Liver (tissue), 7 donors: ENCODE measurements at regions not wholly inside any gene's neighbourhood (a gene's known extent, or its start where the extent isn't known, plus 50 kb on each side); places are given as distances from the start of the nearest gene placed in this dataset.

Experiments used
- DNase-seq: peaks from one replicate; pipeline ENCODE4 v3.0.0-alpha.2; 2017; ENCODE audit warnings: low spot score
- H3K27ac ChIP-seq, 2 donors: one replicate each; pipeline ENCODE4 v1.7.0; 2013; ENCODE audit warnings: inconsistent platforms in 2 of 2, low read length in 2 of 2, control low read depth in 1 of 2, low read depth in 1 of 2, mild to moderate bottlenecking in 1 of 2
- H3K27me3 ChIP-seq, 4 donors: one replicate each; pipeline versions ENCODE4 v1.6.1 to v1.7.0; 2013; ENCODE audit warnings: low read length in 3 of 4, inconsistent platforms in 1 of 4, mild to moderate bottlenecking in 1 of 4, moderate library complexity in 1 of 4; ENCODE audit not compliant: control insufficient read depth in 4 of 4, insufficient read depth in 4 of 4
- H3K36me3 ChIP-seq, 4 donors: one replicate each; pipeline versions ENCODE4 v1.6.1 to v1.7.0; 2013; ENCODE audit warnings: low read length in 3 of 4, mild to moderate bottlenecking in 3 of 4, low read depth in 1 of 4, moderate library complexity in 1 of 4; ENCODE audit not compliant: control insufficient read depth in 4 of 4, insufficient read depth in 3 of 4
- H3K4me1 ChIP-seq, 4 donors: one replicate each; pipeline versions ENCODE4 v1.6.1 to v1.7.0; 2013; ENCODE audit warnings: low read length in 3 of 4, mild to moderate bottlenecking in 3 of 4, moderate library complexity in 1 of 4; ENCODE audit not compliant: control insufficient read depth in 4 of 4, insufficient read depth in 4 of 4
- H3K4me3 ChIP-seq, 3 donors: one replicate each; pipeline versions ENCODE4 v1.6.1 to v1.7.0; 2013; ENCODE audit warnings: low read length in 3 of 3, control low read depth in 1 of 3, low read depth in 1 of 3, mild to moderate bottlenecking in 1 of 3
- H3K9ac ChIP-seq, 2 donors: one replicate each; pipeline ENCODE4 v1.7.0; 2013; ENCODE audit warnings: low read length in 2 of 2, mild to moderate bottlenecking in 2 of 2, moderate library complexity in 2 of 2, control low read depth in 1 of 2, low read depth in 1 of 2
- H3K9me3 ChIP-seq, 4 donors: one replicate each; pipeline versions ENCODE4 v1.6.1 to v1.7.0; 2013; ENCODE audit warnings: low read length in 3 of 4; ENCODE audit not compliant: control insufficient read depth in 4 of 4
- EGR1 ChIP-seq, 2 donors: IDR thresholded peaks; 2 replicates each; pipeline ENCODE4 v1.6.1; 2016 to 2018; ENCODE audit warnings: antibody characterized with exemption in 2 of 2, low read depth in 2 of 2
- FOXA2 ChIP-seq: IDR thresholded peaks from 2 replicates; pipeline ENCODE4 v1.6.1; 2016; ENCODE audit warnings: antibody characterized with exemption
- GABPA ChIP-seq, 2 donors: IDR thresholded peaks in 1 of 2; conservative IDR thresholded peaks in 1 of 2; 2 replicates each; pipeline ENCODE4 v1.6.1; 2016; ENCODE audit warnings: antibody characterized with exemption in 2 of 2, mild to moderate bottlenecking in 1 of 2, moderate library complexity in 1 of 2
- HNF4A ChIP-seq, 2 donors: conservative IDR thresholded peaks; 2 replicates each; pipeline ENCODE4 v1.6.1; 2016; ENCODE audit warnings: antibody characterized with exemption in 2 of 2, mild to moderate bottlenecking in 2 of 2
- JUND ChIP-seq, 2 donors: IDR thresholded peaks; 2 replicates each; pipeline ENCODE4 v1.6.1; 2016; ENCODE audit warnings: antibody characterized with exemption in 2 of 2
- NR2F2 ChIP-seq: IDR thresholded peaks from 2 replicates; pipeline ENCODE4 v1.6.1; 2016; ENCODE audit warnings: antibody characterized with exemption
- RAD21 ChIP-seq, 2 donors: IDR thresholded peaks; 2 replicates each; pipeline ENCODE4 v1.6.1; 2016; ENCODE audit warnings: antibody characterized with exemption in 2 of 2, mild to moderate bottlenecking in 2 of 2
- RXRA ChIP-seq, 2 donors: IDR thresholded peaks; 2 replicates each; pipeline ENCODE4 v1.6.1; 2017 to 2018; ENCODE audit warnings: antibody characterized with exemption in 2 of 2, mild to moderate bottlenecking in 1 of 2
- TF ChIP-seq, protein P1 (sequence below): IDR thresholded peaks from 2 replicates; pipeline ENCODE4 v1.6.1; 2016; ENCODE audit warnings: antibody characterized with exemption, mild to moderate bottlenecking
- TF ChIP-seq, protein P2 (sequence below): fragments of 150-350 bp; IDR thresholded peaks from 2 replicates; pipeline ENCODE4 v1.5.1; 2017; ENCODE audit warnings: improper control_type of control experiment, low read depth, low read length; ENCODE audit not compliant: missing input control
- TF ChIP-seq, protein P3 (sequence below): IDR thresholded peaks from 2 replicates; pipeline ENCODE4 v1.6.1; 2016; ENCODE audit warnings: antibody characterized with exemption
- TF ChIP-seq, protein P4 (sequence below): IDR thresholded peaks from 2 replicates; pipeline ENCODE4 v1.6.1; 2016; ENCODE audit warnings: antibody characterized with exemption
- donor health status: healthy.
- donor health status: healthy.
- donor health status: healthy.
- donor health status: healthy.

DNA sequence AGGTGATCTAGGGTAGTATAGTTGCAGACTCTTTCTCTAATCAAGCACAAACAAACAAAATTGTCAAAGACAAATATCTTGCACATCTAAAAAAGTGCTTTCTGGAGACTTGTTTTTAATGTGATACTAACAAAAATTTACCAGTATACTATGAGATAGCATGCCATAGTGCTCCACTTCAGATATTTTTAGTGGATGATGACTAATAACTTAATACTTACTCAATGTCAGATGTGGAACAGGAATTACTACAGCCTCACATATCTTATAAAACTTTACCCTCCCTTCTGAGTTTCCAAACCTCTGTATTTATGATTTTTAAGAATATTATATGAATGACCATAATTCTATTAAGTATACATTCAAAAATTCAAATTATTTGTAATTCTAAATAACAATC, 1162.0 kb upstream of the SLC39A10 start:
- H3K9me3 ChIP-seq: no peaks in the 10 kb centered on the region
- TF ChIP-seq RAD21 (IDR thresholded peaks at IDR 0.05): no peak
- TF ChIP-seq NR2F2: no peak
- no peak for TF ChIP-seq EGR1 (IDR thresholded peaks at IDR 0.05; ENCODE audit: low read depth in 2 of 2)
- no peak for TF ChIP-seq FOXA2
- TF ChIP-seq RXRA (IDR thresholded peaks at IDR 0.05): no peak
- TF ChIP-seq, protein P1, sequence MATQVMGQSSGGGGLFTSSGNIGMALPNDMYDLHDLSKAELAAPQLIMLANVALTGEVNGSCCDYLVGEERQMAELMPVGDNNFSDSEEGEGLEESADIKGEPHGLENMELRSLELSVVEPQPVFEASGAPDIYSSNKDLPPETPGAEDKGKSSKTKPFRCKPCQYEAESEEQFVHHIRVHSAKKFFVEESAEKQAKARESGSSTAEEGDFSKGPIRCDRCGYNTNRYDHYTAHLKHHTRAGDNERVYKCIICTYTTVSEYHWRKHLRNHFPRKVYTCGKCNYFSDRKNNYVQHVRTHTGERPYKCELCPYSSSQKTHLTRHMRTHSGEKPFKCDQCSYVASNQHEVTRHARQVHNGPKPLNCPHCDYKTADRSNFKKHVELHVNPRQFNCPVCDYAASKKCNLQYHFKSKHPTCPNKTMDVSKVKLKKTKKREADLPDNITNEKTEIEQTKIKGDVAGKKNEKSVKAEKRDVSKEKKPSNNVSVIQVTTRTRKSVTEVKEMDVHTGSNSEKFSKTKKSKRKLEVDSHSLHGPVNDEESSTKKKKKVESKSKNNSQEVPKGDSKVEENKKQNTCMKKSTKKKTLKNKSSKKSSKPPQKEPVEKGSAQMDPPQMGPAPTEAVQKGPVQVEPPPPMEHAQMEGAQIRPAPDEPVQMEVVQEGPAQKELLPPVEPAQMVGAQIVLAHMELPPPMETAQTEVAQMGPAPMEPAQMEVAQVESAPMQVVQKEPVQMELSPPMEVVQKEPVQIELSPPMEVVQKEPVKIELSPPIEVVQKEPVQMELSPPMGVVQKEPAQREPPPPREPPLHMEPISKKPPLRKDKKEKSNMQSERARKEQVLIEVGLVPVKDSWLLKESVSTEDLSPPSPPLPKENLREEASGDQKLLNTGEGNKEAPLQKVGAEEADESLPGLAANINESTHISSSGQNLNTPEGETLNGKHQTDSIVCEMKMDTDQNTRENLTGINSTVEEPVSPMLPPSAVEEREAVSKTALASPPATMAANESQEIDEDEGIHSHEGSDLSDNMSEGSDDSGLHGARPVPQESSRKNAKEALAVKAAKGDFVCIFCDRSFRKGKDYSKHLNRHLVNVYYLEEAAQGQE: no peak
- TF ChIP-seq, protein P2, sequence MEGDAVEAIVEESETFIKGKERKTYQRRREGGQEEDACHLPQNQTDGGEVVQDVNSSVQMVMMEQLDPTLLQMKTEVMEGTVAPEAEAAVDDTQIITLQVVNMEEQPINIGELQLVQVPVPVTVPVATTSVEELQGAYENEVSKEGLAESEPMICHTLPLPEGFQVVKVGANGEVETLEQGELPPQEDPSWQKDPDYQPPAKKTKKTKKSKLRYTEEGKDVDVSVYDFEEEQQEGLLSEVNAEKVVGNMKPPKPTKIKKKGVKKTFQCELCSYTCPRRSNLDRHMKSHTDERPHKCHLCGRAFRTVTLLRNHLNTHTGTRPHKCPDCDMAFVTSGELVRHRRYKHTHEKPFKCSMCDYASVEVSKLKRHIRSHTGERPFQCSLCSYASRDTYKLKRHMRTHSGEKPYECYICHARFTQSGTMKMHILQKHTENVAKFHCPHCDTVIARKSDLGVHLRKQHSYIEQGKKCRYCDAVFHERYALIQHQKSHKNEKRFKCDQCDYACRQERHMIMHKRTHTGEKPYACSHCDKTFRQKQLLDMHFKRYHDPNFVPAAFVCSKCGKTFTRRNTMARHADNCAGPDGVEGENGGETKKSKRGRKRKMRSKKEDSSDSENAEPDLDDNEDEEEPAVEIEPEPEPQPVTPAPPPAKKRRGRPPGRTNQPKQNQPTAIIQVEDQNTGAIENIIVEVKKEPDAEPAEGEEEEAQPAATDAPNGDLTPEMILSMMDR: no peak
- TF ChIP-seq HNF4A (conservative IDR thresholded peaks at IDR 0.05): no peak
- no peak for TF ChIP-seq GABPA (IDR thresholded peaks at IDR 0.05 in 1 of 2, conservative IDR thresholded peaks at IDR 0.05 in 1 of 2)
- no peak for TF ChIP-seq JUND (IDR thresholded peaks at IDR 0.05)
- TF ChIP-seq, protein P3, sequence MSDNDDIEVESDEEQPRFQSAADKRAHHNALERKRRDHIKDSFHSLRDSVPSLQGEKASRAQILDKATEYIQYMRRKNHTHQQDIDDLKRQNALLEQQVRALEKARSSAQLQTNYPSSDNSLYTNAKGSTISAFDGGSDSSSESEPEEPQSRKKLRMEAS: no peak

DNA sequence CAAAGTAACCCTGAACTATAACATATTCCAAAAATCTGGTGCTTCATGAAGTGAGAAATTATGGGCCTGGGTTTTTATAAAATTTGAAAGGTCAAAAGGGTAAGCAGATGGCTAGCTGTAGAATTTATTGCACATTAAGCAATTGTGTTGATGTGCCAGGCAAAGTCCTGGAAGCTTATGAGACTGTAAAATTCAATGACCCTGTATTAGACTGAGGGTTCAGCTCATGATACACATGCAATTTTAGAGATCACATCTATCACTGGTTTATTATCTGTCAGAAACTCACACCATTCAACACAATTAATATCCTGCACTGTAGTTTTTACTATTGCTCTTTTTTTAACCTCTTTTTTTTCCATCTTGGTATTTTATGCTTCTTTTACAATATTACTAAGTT, 1162.6 kb upstream of the SLC39A10 start:
- Histone ChIP-seq H3K27me3 (no peaks in the 10 kb centered on the region), H3K27ac (no peak overlapping the region), H3K9me3 (no peaks in the 10 kb centered on the region), H3K4me3 (no peak overlapping the region), H3K4me1 (no peaks in the 10 kb centered on the region), H3K36me3 (no peaks in the 10 kb centered on the region), H3K9ac (no peak overlapping the region)
- DNase-seq: no peak
- no peak for TF ChIP-seq RXRA (IDR thresholded peaks at IDR 0.05)
- TF ChIP-seq, protein P1: no peak
- TF ChIP-seq, protein P4, sequence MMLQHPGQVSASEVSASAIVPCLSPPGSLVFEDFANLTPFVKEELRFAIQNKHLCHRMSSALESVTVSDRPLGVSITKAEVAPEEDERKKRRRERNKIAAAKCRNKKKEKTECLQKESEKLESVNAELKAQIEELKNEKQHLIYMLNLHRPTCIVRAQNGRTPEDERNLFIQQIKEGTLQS: no peak
- TF ChIP-seq, protein P2: no peak

More for the DNA sequence above, 1162.0 kb upstream of the SLC39A10 start:
- no peaks in the 10 kb centered on the region for H3K36me3 ChIP-seq
- no peak overlapping the region for H3K4me3 ChIP-seq
- no peaks in the 10 kb centered on the region for H3K4me1 ChIP-seq
- no peaks in the 10 kb centered on the region for H3K27me3 ChIP-seq
- H3K27ac ChIP-seq: no peak overlapping the region
- H3K9ac ChIP-seq: no peak overlapping the region
- DNase-seq: no peak
